GM19455 (cell line): ENCODE measurements at regions not wholly inside any gene's neighbourhood (a gene's known extent, or its start where the extent isn't known, plus 50 kb on each side); places are given as distances from the start of the nearest gene placed in this dataset.

ENCODE experiments used
- ATAC-seq: cut with Tn5 transposase; IDR thresholded peaks from one replicate; pipeline ENCODE4 v1.9.1; 2021; ENCODE audit not compliant: unreplicated experiment

- ATAC-seq: no peak
These were observed 969.9 kb upstream of the EPHA7 start for GRCh38 chr6:94389218-94389617.

- no peak for ATAC-seq
These were observed 958.5 kb upstream of the EPHA7 start for GRCh38 chr6:94377835-94378234.

- no peak for ATAC-seq
These were observed 957.5 kb upstream of the EPHA7 start for GRCh38 chr6:94376876-94377275.

- ATAC-seq: no peak
These were observed 952.9 kb upstream of the EPHA7 start for GRCh38 chr6:94372229-94372628.

- no peak for ATAC-seq
These were observed 948.0 kb upstream of the EPHA7 start for GRCh38 chr6:94367316-94367715.

- ATAC-seq: no peak
These were observed 942.9 kb upstream of the EPHA7 start for GRCh38 chr6:94362061-94362864.

- ATAC-seq: no peak
These were observed 942.1 kb upstream of the EPHA7 start for GRCh38 chr6:94361304-94362060.

- no peak for ATAC-seq
These were observed 938.1 kb upstream of the EPHA7 start for GRCh38 chr6:94357381-94357980.

GRCh38 chr6:94350833-94351232 lies 931.5 kb upstream of the EPHA7 start:
- no peak for ATAC-seq

GRCh38 chr6:94349227-94349626 lies 929.9 kb upstream of the EPHA7 start:
- no peak for ATAC-seq

GRCh38 chr6:94344866-94345265 lies 925.5 kb upstream of the EPHA7 start:
- no peak for ATAC-seq

GRCh38 chr6:94341173-94341572 lies 921.8 kb upstream of the EPHA7 start:
- no peak for ATAC-seq

- no peak for ATAC-seq
These were observed 904.5 kb upstream of the EPHA7 start for GRCh38 chr6:94323853-94324252.

GRCh38 chr6:94300424-94301144 lies 881.2 kb upstream of the EPHA7 start:
- no peak for ATAC-seq

- ATAC-seq: no peak
These were observed 869.8 kb upstream of the EPHA7 start for GRCh38 chr6:94289131-94289530.

- no peak for ATAC-seq
These were observed 858.8 kb upstream of the EPHA7 start for GRCh38 chr6:94278146-94278545.

GRCh38 chr6:94272327-94272726 lies 853.0 kb upstream of the EPHA7 start:
- no peak for ATAC-seq

- ATAC-seq: no peak
These were observed 851.0 kb upstream of the EPHA7 start for GRCh38 chr6:94270091-94270948.

GRCh38 chr6:94269256-94269655 lies 849.9 kb upstream of the EPHA7 start:
- no peak for ATAC-seq

GRCh38 chr6:94260765-94261164 lies 841.4 kb upstream of the EPHA7 start:
- ATAC-seq: no peak
